Heart right ventricle (tissue), 16 donors: ENCODE measurements at regions not wholly inside any gene's neighbourhood (a gene's known extent, or its start where the extent isn't known, plus 50 kb on each side); places are given as distances from the start of the nearest gene placed in this dataset.

Experiments used
- ATAC-seq, 8 donors: fragments of 200-7000 bp; cut with Tn5 transposase; one replicate each; pipeline ENCODE4 v1.9.1; 2020; ENCODE audit warnings: mild to moderate bottlenecking in 8 of 8, moderate library complexity in 8 of 8, moderate number of reproducible peaks in 1 of 8
- DNase-seq, 2 donors: peaks; one replicate each; pipeline ENCODE4 v3.0.0-alpha.2; 2020
- H3K27ac ChIP-seq, 10 donors: fragments of 200-600 bp; sonication (generic) in 2 of 10; one replicate each; pipeline versions ENCODE4 v1.5.0 to v1.8.0; 2020 to 2022; ENCODE audit warnings: mild to moderate bottlenecking in 3 of 10
- H3K27me3 ChIP-seq, 7 donors: fragments of 200-600 bp; one replicate each; pipeline ENCODE4 v1.8.0; 2021 to 2022; ENCODE audit warnings: mild to moderate bottlenecking in 2 of 7
- H3K36me3 ChIP-seq, 9 donors: fragments of 200-600 bp; sonication (generic) in 1 of 9; one replicate each; pipeline versions ENCODE4 v1.5.0 to v1.8.0; 2020 to 2022; ENCODE audit warnings: mild to moderate bottlenecking in 2 of 9
- H3K4me1 ChIP-seq, 9 donors: fragments of 200-600 bp; sonication (generic) in 1 of 9; one replicate each; pipeline versions ENCODE4 v1.5.0 to v1.8.0; 2020 to 2022; ENCODE audit warnings: mild to moderate bottlenecking in 4 of 9
- H3K4me3 ChIP-seq, 10 donors: fragments of 200-600 bp; sonication (generic) in 2 of 10; one replicate each; pipeline versions ENCODE4 v1.5.0 to v1.8.0; 2020 to 2022; ENCODE audit warnings: mild to moderate bottlenecking in 7 of 10, moderate library complexity in 2 of 10
- H3K9me3 ChIP-seq, 11 donors: fragments of 200-600 bp in 10 of 11; sonication (generic) in 2 of 11; one replicate each; pipeline versions ENCODE4 v1.5.0 to v1.8.0; 2013 to 2022; ENCODE audit warnings: mild to moderate bottlenecking in 2 of 11, control low read depth in 1 of 11, moderate library complexity in 1 of 11
- CTCF ChIP-seq, 9 donors: fragments of 200-600 bp; sonication (generic) in 2 of 9; IDR thresholded peaks; one replicate each; pipeline versions ENCODE4 v1.5.0 to v1.8.0; 2021 to 2022; ENCODE audit warnings: antibody characterized with exemption in 9 of 9, mild to moderate bottlenecking in 5 of 9, moderate library complexity in 1 of 9
- WGBS, 2 donors: extraction: QIAGEN DNeasy Blood & Tissue Kit; methylation state at CpG; one replicate each; pipeline ENCODE4 v1.1.7; 2013; ENCODE audit warnings: inconsistent platforms in 1 of 2; 5-methylcytosine and 5-hydroxymethylcytosine counted together
- intact Hi-C, 10 donors: fragments of 100-400 bp; cut with DNase I; formaldehyde crosslinking; loops; one replicate each; pipeline versions ENCODE4 v1.11.1 to v1.14.2; 2022
- donor health status: Arrhythmogenic right ventricular cardiomyopathy.
- donor health status: ischemic (EF 13 %, LVEDD 7.1; RV severe dilation, severe dysfunction).
- donor health status: healthy with polysubstance abuse.
- donor health status: DM: no; HTN: yes; CAD: no.
- donor health status: DM: no; HTN: no; CAD: no.
- donor health status: ischemic (EF 25% LVEDD 6.9; RV normal size, moderate dysfunction).
- donor health status: ischemic (EF 25% LVEDD 5.7; RV mildly dilated, moderate dysfunction).
- donor health status: healthy.
- donor health status: DM: yes; HTN: yes; CAD: no.
- donor health status: Ischemic cardiomyopathy.
- donor health status: ischemic (EF 35%, LVEDD 5.7; RV mildly dilated, moderate dysfunction).
- donor health status: nonischemic (EF 11% LVEDD 7.7; RV severe dilation, severe dysfunction).
- donor health status: DM: yes; HTN: yes; CAD: no.
- donor health status: PGD.
- donor health status: ischemic (EF 29% LVEDD 5.4; RV normal size, mild dysfunction).
- donor health status: nonischemic (EF 23%, LVEDD 6.1; RV moderate dilation, normal function).

GRCh38 chr3:24545887-24546286 lies 51.2 kb upstream of the THRB start:
- ATAC-seq (peak in 6 of 8 donors; percentile 41 to 78 (median 62)), DNase-seq (peak in 1 of 2 donors; percentile 27)
- Histone ChIP-seq H3K27ac (peak overlapping the region in 4 of 10 donors; percentile 7 to 39 (median 26)), H3K4me3 (no peak overlapping the region), H3K27me3 (no peaks in the 10 kb centered on the region), H3K36me3 (no peaks in the 10 kb centered on the region), H3K4me1 (peaks cover 0 to 32% (median 18%) of the 10 kb centered on the region in 9 donors), H3K9me3 (peaks cover 0 to 10% (median 0%) of the 10 kb centered on the region in 11 donors)
- intact Hi-C loops: no loop called here
- 30 to 32% methylated on average over 3 of the region's 3 CpGs for WGBS, 2 donors
- no peak for TF ChIP-seq CTCF (IDR thresholded peaks at IDR 0.05)

GRCh38 chr3:24548278-24548677 lies 53.6 kb upstream of the THRB start:
- WGBS, 2 donors: 17 to 21% methylated on average over 2 of the region's 2 CpGs
- intact Hi-C loops: no loop called here
- Histone ChIP-seq H3K27me3 (no peaks in the 10 kb centered on the region), H3K36me3 (no peaks in the 10 kb centered on the region), H3K4me3 (no peak overlapping the region), H3K9me3 (peaks cover 0 to 10% (median 0%) of the 10 kb centered on the region in 11 donors), H3K4me1 (peaks cover 0 to 32% (median 18%) of the 10 kb centered on the region in 9 donors), H3K27ac (peak overlapping the region in 3 of 10 donors; percentile 20 to 28 (median 20))
- no peak for DNase-seq
- no peak for TF ChIP-seq CTCF (IDR thresholded peaks at IDR 0.05)
- peak in 1 of 8 donors; percentile 87 for ATAC-seq

- peaks cover 0 to 10% (median 0%) of the 10 kb centered on the region in 11 donors for H3K9me3 ChIP-seq
- no peaks in the 10 kb centered on the region for H3K27me3 ChIP-seq
- H3K36me3 ChIP-seq: no peaks in the 10 kb centered on the region
- intact Hi-C loops: no loop called here
- peaks cover 0 to 30% (median 18%) of the 10 kb centered on the region in 9 donors for H3K4me1 ChIP-seq
- no peak overlapping the region for H3K4me3 ChIP-seq
- TF ChIP-seq CTCF (IDR thresholded peaks at IDR 0.05): no peak
- DNase-seq (no peak), ATAC-seq (no peak)
- H3K27ac ChIP-seq: no peak overlapping the region
- WGBS, 2 donors: 28 to 41% methylated on average over 1 of the region's 1 CpG
These were observed 55.9 kb upstream of the THRB start for GRCh38 chr3:24550588-24550987.

GRCh38 chr3:24551626-24552025 lies 57.0 kb upstream of the THRB start:
- Histone ChIP-seq H3K4me1 (peaks cover 0 to 20% (median 12%) of the 10 kb centered on the region in 9 donors), H3K36me3 (no peaks in the 10 kb centered on the region), H3K27me3 (no peaks in the 10 kb centered on the region), H3K27ac (no peak overlapping the region), H3K9me3 (peaks cover 0 to 10% (median 0%) of the 10 kb centered on the region in 11 donors), H3K4me3 (no peak overlapping the region)
- intact Hi-C loops: no loop called here
- no peak for TF ChIP-seq CTCF (IDR thresholded peaks at IDR 0.05)
- 87 to 89% methylated on average over 2 of the region's 2 CpGs for WGBS, 2 donors
- no peak for ATAC-seq
- no peak for DNase-seq
